Brain microvascular endothelial cell (primary cell): ENCODE measurements at regions not wholly inside any gene's neighbourhood (a gene's known extent, or its start where the extent isn't known, plus 50 kb on each side); places are given as distances from the start of the nearest gene placed in this dataset.

ENCODE experiments used
- DNase-seq: peaks from one replicate; pipeline ENCODE4 v3.0.0-alpha.2; 2020
- H3K27ac ChIP-seq: fragments of 250-450 bp; sonication (Bioruptor Pico); 2 replicates; pipeline ENCODE4 v1.5.1; 2020; ENCODE audit warnings: mild to moderate bottlenecking, moderate library complexity
- H3K27me3 ChIP-seq: fragments of 250-450 bp; sonication (Bioruptor Pico); replicated peaks from 2 replicates; pipeline ENCODE4 v1.5.1; 2020; ENCODE audit warnings: mild to moderate bottlenecking
- H3K36me3 ChIP-seq: fragments of 250-450 bp; sonication (Bioruptor Pico); replicated peaks from 2 replicates; pipeline ENCODE4 v1.5.1; 2020; ENCODE audit warnings: mild to moderate bottlenecking
- H3K4me3 ChIP-seq: 2 replicates; pipeline ENCODE4 v1.5.1; 2011; ENCODE audit warnings: low read depth, mild to moderate bottlenecking, control low read depth, low read length, moderate library complexity
- in situ Hi-C: cut with HindIII; loops from 2 replicates; pipeline ENCODE4 v1.10.0; 2017; ENCODE audit warnings: low sequenced_read_pairs, low pct_ligation_motif_present
- TF ChIP-seq, protein P1 (sequence below): IDR thresholded peaks from 2 replicates; pipeline ENCODE4 v1.5.1; 2011; ENCODE audit warnings: low read depth, mild to moderate bottlenecking, moderate library complexity, low read length, control low read depth, inconsistent platforms; ENCODE audit errors: missing control alignments

DNA sequence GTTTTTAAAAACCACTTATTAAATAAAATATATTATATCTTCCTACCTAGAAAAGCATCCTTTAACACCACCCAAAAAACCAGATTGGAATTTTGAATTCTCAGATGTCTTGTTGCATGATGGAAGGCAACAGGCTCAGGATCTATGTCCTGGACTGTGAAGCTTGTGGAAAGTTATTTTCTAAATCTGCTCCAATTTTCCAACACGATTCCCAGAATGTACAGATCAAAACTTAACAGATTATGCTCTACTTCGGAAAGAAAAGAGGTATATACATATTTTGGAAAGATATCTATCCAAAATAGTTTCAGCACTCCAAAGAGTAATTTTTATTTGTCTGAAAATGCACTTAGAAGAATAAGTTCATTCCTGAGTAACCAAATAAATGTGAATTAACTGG lies 291.7 kb upstream of the EMCN start:
- in situ Hi-C loops = no loop called here
- no peaks in the 10 kb centered on the region for H3K36me3 ChIP-seq
- H3K27me3 ChIP-seq = no peaks in the 10 kb centered on the region
- TF ChIP-seq, protein P1, sequence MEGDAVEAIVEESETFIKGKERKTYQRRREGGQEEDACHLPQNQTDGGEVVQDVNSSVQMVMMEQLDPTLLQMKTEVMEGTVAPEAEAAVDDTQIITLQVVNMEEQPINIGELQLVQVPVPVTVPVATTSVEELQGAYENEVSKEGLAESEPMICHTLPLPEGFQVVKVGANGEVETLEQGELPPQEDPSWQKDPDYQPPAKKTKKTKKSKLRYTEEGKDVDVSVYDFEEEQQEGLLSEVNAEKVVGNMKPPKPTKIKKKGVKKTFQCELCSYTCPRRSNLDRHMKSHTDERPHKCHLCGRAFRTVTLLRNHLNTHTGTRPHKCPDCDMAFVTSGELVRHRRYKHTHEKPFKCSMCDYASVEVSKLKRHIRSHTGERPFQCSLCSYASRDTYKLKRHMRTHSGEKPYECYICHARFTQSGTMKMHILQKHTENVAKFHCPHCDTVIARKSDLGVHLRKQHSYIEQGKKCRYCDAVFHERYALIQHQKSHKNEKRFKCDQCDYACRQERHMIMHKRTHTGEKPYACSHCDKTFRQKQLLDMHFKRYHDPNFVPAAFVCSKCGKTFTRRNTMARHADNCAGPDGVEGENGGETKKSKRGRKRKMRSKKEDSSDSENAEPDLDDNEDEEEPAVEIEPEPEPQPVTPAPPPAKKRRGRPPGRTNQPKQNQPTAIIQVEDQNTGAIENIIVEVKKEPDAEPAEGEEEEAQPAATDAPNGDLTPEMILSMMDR = no peak
- no peak overlapping the region for H3K27ac ChIP-seq
- H3K4me3 ChIP-seq = no peak overlapping the region
- no peak for DNase-seq

DNA sequence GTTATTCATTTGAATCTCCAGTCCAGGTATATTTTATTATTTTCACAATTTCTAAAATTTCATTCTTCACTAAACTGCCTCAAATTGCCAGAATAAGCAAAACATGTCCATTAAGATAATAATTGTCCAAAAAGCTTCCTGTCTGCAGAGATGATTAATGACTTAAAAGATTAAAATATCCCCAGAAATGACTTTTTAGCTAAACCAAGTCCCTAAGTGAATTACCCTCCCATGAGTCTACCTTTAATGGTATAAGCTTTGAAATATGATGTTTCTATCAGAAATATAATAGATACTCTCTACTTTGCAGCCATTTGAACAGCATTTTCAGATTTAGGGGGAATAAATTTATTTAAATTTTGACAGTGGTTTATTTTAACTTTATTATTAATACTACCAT lies 289.2 kb upstream of the EMCN start:
- TF ChIP-seq, protein P1 = no peak
- DNase-seq = no peak

DNA sequence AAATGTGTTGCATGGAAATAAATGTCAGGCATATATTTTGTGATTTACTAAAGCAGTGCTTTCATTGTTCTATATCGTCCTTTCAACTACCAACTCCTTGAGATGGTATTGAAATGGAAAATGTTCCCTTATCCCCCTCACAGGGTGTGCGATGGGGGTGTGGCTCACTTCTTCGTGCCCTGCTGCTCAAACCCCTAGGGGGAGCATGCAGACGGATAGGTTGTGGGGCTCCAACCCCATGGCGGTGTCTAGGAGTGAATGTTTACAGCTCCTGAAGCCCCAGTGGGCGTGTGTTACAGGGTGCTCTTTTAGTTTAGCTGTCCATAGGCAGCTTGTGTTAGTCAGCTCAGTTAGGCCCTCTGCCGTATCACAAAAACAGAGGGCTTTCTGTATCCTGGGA lies 287.7 kb upstream of the EMCN start:
- Histone ChIP-seq H3K27me3 (no peaks in the 10 kb centered on the region), H3K4me3 (no peak overlapping the region), H3K36me3 (no peaks in the 10 kb centered on the region), H3K27ac (no peak overlapping the region)
- in situ Hi-C loops = no loop called here
- DNase-seq = no peak
- TF ChIP-seq, protein P1 = peak; percentile 12

More for the DNA sequence above, 289.2 kb upstream of the EMCN start:
- in situ Hi-C loops = no loop called here
- Histone ChIP-seq H3K4me3 (no peak overlapping the region), H3K36me3 (no peaks in the 10 kb centered on the region), H3K27ac (no peak overlapping the region), H3K27me3 (no peaks in the 10 kb centered on the region)

DNA sequence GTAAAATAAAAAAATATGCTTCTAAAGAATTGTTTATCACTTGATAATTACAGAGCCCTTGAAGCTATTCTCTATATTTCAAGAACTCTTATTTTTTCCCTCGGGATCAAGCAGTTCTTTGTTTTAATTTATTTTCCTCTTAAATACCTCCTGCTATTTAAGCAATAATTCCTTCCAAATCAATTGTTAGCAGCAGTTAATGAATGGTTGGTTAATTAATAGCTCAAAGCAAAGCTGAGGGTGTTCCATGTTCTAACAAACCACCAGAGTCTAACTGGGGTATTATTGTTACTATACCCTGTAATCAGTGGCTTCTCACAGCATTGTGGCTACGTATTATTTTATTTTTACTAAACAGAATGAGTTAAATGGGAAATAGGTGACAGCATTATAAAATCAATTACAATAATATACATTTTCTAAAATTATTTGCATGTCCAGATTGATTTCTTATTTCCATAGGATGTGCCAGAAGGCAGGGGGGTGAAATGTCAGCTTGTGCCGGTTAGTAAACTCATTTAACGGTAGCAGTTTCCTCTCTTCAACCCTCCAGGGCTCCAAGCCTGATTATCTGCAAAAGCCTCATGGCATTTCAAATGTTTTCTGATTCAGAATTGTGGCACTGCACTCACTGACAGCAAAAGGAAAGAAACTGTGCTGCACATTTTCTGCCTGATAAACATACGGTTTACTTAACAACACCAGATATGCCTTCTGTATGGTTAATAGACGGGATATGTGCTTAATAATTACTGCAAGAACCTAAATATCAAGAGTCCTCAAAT lies 286.9 kb upstream of the EMCN start:
- DNase-seq = no peak
- TF ChIP-seq, protein P1 = no peak
- H3K4me3 ChIP-seq = no peak overlapping the region
- no peak overlapping the region for H3K27ac ChIP-seq
- no peaks in the 10 kb centered on the region for H3K27me3 ChIP-seq
- H3K36me3 ChIP-seq = no peaks in the 10 kb centered on the region
- in situ Hi-C loops = no loop called here

DNA sequence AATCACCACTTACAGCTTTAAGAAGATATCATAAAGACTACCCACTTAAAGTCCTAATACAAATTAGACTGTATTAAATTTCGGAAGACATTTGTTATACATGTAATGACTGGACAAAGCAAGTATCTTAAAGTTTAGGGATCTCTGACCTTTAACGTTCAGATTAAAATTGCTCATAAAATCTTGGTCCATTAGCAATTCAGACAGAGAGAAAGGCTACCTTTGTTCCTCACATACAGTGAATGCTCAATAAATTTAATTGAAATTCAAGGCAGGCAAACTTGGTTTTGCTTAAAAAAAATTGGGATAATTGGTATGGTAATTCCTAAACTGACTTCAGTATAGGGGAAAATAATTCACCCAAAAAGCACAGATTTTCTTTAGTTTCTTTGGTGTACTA lies 285.9 kb upstream of the EMCN start:
- Histone ChIP-seq H3K27me3 (no peaks in the 10 kb centered on the region), H3K36me3 (no peaks in the 10 kb centered on the region), H3K27ac (no peak overlapping the region), H3K4me3 (no peak overlapping the region)
- no peak for DNase-seq
- TF ChIP-seq, protein P1 = no peak
- in situ Hi-C loops = no loop called here
